SK-N-SH (cell line): ENCODE measurements at regions not wholly inside any gene's neighbourhood (a gene's known extent, or its start where the extent isn't known, plus 50 kb on each side); places are given as distances from the start of the nearest gene placed in this dataset.

Experiments
- CTCF ChIA-PET: fragments of 300-600, 350-600 bp; formaldehyde crosslinking; extraction: SDS; loops from one replicate; lab custom pipeline; 2021; lab: Yijun Ruan, JAX
- POLR2A ChIA-PET: fragments of 350-600 bp; sonication (Branson Sonifier 250); formaldehyde crosslinking; extraction: SDS; loops from one replicate; lab custom pipeline; 2020; ENCODE audit warnings: antibody characterized with exemption, inconsistent platforms; lab: Yijun Ruan, JAX
- DNase-seq: peaks from one replicate; pipeline ENCODE4 v3.0.0; 2012
- H2AFZ ChIP-seq: fragments of 200-600 bp; sonication (generic); 2 replicates; pipeline ENCODE4 v1.8.1; 2016; ENCODE audit warnings: antibody characterized with exemption, mild to moderate bottlenecking, low read depth
- H3F3A ChIP-seq: fragments of 200-600 bp; sonication (generic); replicated peaks from 2 replicates; pipeline ENCODE3; 2016; ENCODE audit warnings: antibody characterized with exemption, mild to moderate bottlenecking; ENCODE audit not compliant: insufficient read depth
- H3K27ac ChIP-seq, 2 experiments: fragments of 200-500 bp in 1 of 2; fragments of 200-600 bp in 1 of 2; sonication (Bioruptor generic) in 1 of 2; sonication (generic), shearing (Covaris generic) in 1 of 2; 2 replicates each; pipeline versions ENCODE4 v1.5.1 to v1.6.1; 2014 to 2016; ENCODE audit warnings: low read depth in 2 of 2, inconsistent platforms in 1 of 2, low read length in 1 of 2, mild to moderate bottlenecking in 1 of 2, mixed read lengths in 1 of 2
- H3K27me3 ChIP-seq: fragments of 200-600 bp; sonication (generic), shearing (Covaris generic); 2 replicates; pipeline ENCODE4 v1.6.1; 2016; ENCODE audit warnings: mixed run types; ENCODE audit not compliant: insufficient read depth
- H3K36me3 ChIP-seq, 2 experiments: fragments of 200-500 bp in 1 of 2; fragments of 200-600 bp in 1 of 2; sonication (Bioruptor generic) in 1 of 2; sonication (generic) in 1 of 2; replicated peaks in 1 of 2; 2 replicates each; pipeline versions ENCODE3 to v1.5.1; 2014 to 2016; ENCODE audit warnings: low read length in 1 of 2, mild to moderate bottlenecking in 1 of 2; ENCODE audit not compliant: insufficient read depth in 2 of 2, control insufficient read depth in 1 of 2
- H3K4me1 ChIP-seq, 2 experiments: fragments of 200-500 bp in 1 of 2; fragments of 200-600 bp in 1 of 2; sonication (Bioruptor generic) in 1 of 2; sonication (generic), shearing (Covaris generic) in 1 of 2; 2 replicates each; pipeline versions ENCODE4 v1.5.1 to v1.6.1; 2014 to 2016; ENCODE audit warnings: low read depth in 1 of 2, low read length in 1 of 2, mixed run types in 1 of 2; ENCODE audit not compliant: insufficient read depth in 2 of 2, control insufficient read depth in 1 of 2
- H3K4me2 ChIP-seq: fragments of 200-600 bp; sonication (generic), shearing (Covaris generic); 2 replicates; pipeline ENCODE4 v1.6.1; 2017; ENCODE audit warnings: mixed run types
- H3K4me3 ChIP-seq, 2 experiments: fragments of 200-500 bp in 1 of 2; fragments of 200-600 bp in 1 of 2; sonication (Bioruptor generic) in 1 of 2; sonication (generic), shearing (Covaris generic) in 1 of 2; 2 replicates each; pipeline versions ENCODE4 v1.5.1 to v1.8.1; 2014 to 2016; ENCODE audit warnings: low read depth in 2 of 2, inconsistent platforms in 1 of 2, low read length in 1 of 2, mild to moderate bottlenecking in 1 of 2, mixed read lengths in 1 of 2, moderate library complexity in 1 of 2
- H3K79me2 ChIP-seq: fragments of 200-600 bp; sonication (generic); 2 replicates; pipeline ENCODE4 v1.8.1; 2017; ENCODE audit warnings: mild to moderate bottlenecking; ENCODE audit not compliant: insufficient read depth
- H3K9ac ChIP-seq: fragments of 200-600 bp; sonication (generic); 2 replicates; pipeline ENCODE4 v1.6.1; 2017; ENCODE audit warnings: mixed run types
- H3K9me2 ChIP-seq: fragments of 200-600 bp; sonication (generic); 2 replicates; pipeline ENCODE4 v1.6.1; 2017; ENCODE audit warnings: mixed run types
- H3K9me3 ChIP-seq: fragments of 200-600 bp; sonication (generic); 2 replicates; pipeline ENCODE4 v1.6.1; 2017; ENCODE audit warnings: mixed run types, mild to moderate bottlenecking, moderate library complexity
- H4K20me1 ChIP-seq: fragments of 200-600 bp; sonication (generic); 2 replicates; pipeline ENCODE4 v1.6.1; 2017; ENCODE audit warnings: mild to moderate bottlenecking, mixed run types; ENCODE audit not compliant: insufficient read depth
- CHD2 ChIP-seq: fragments of 150-350 bp; IDR thresholded peaks from 2 replicates; pipeline ENCODE4 v1.6.1; 2018; ENCODE audit warnings: low read length; ENCODE audit not compliant: partially characterized antibody
- CTCF ChIP-seq: fragments of 200-600 bp; sonication (generic); IDR thresholded peaks from 2 replicates; pipeline ENCODE4 v1.6.1; 2017; ENCODE audit warnings: antibody characterized with exemption, mild to moderate bottlenecking, moderate library complexity
- ELF1 ChIP-seq: IDR thresholded peaks from 2 replicates; pipeline ENCODE4 v1.4.0; 2012
- FOSL2 ChIP-seq: IDR thresholded peaks from 2 replicates; pipeline ENCODE4 v1.4.0; 2012; ENCODE audit warnings: low read depth, mild to moderate bottlenecking, moderate library complexity, borderline replicate concordance
- FOXJ3 ChIP-seq: sonication (generic); formaldehyde crosslinking; IDR thresholded peaks from 2 replicates; pipeline ENCODE4 v1.5.1; 2020; ENCODE audit warnings: mild to moderate bottlenecking, missing genetic modification reagents
- GABPA ChIP-seq: IDR thresholded peaks from 2 replicates; pipeline ENCODE4 v1.4.0; 2012; ENCODE audit warnings: low read depth, mild to moderate bottlenecking
- IRF3 ChIP-seq: fragments of 150-350 bp; IDR thresholded peaks from 2 replicates; pipeline ENCODE4 v1.6.1; 2016; ENCODE audit warnings: mild to moderate bottlenecking, low read depth, low read length
- JUND ChIP-seq: IDR thresholded peaks from 2 replicates; pipeline ENCODE4 v1.4.0; 2012
- MAX ChIP-seq: IDR thresholded peaks from 2 replicates; pipeline ENCODE4 v1.4.0; 2012; ENCODE audit warnings: low read depth
- MXI1 ChIP-seq: IDR thresholded peaks from 2 replicates; pipeline ENCODE4 v1.6.1; 2012; ENCODE audit warnings: mild to moderate bottlenecking, low read depth, low read length, improper control_type of control experiment
- NFIC ChIP-seq: IDR thresholded peaks from 2 replicates; pipeline ENCODE4 v1.4.0; 2012; ENCODE audit warnings: borderline replicate concordance
- NRF1 ChIP-seq: IDR thresholded peaks from 2 replicates; pipeline ENCODE4 v1.6.1; 2012; ENCODE audit warnings: low read depth, mild to moderate bottlenecking, low read length
- PBX3 ChIP-seq: IDR thresholded peaks from 2 replicates; pipeline ENCODE4; 2012
- POLR2AphosphoS5 ChIP-seq: IDR thresholded peaks from 2 replicates; pipeline ENCODE4 v1.6.1; 2012; ENCODE audit warnings: low read depth, low read length
- RFX5 ChIP-seq: IDR thresholded peaks from 2 replicates; pipeline ENCODE4 v1.6.1; 2012; ENCODE audit warnings: mild to moderate bottlenecking, improper control_type of control experiment, low read length
- RXRA ChIP-seq: IDR thresholded peaks from 2 replicates; pipeline ENCODE4 v1.4.0; 2012; ENCODE audit warnings: low read depth, mild to moderate bottlenecking, borderline replicate concordance
- SIN3A ChIP-seq: IDR thresholded peaks from 2 replicates; pipeline ENCODE4 v1.6.1; 2012; ENCODE audit warnings: low read depth, mild to moderate bottlenecking, low read length, moderate library complexity, borderline replicate concordance
- USF2 ChIP-seq: fragments of 150-350 bp; IDR thresholded peaks from 2 replicates; pipeline ENCODE4 v1.6.1; 2017; ENCODE audit warnings: antibody characterized with exemption, low read length, low read depth, borderline replicate concordance
- YY1 ChIP-seq: IDR thresholded peaks from 2 replicates; pipeline ENCODE4 v1.4.0; 2012; ENCODE audit warnings: low read depth, mild to moderate bottlenecking
- WGBS: methylation state at CpG from one replicate; pipeline ENCODE4 v1.1.6; 2017; ENCODE audit warnings: low lambda C conversion rate; 5-methylcytosine and 5-hydroxymethylcytosine counted together

GRCh38 chr9:28747351-28747985 is 1174.2 kb upstream of the C9orf72 start:
- DNase-seq: no peak
- H3K4me2 ChIP-seq: no peak overlapping the region
- H3K9me2 ChIP-seq: no peaks in the 10 kb centered on the region; the same call in 1 of the 2 replicates
- no peaks in the 10 kb centered on the region for H3K27me3 ChIP-seq
- TF ChIP-seq JUND (no peak), YY1 (no peak), NRF1 (no peak), SIN3A (no peak), MXI1 (no peak), ELF1 (no peak)
- WGBS: 68% methylated on average over 7 of the region's 10 CpGs
- POLR2A ChIA-PET: no interaction called here
- no peak overlapping the region for H3K9ac ChIP-seq
- H3K9me3 ChIP-seq: peaks cover 10% of the 10 kb centered on the region; the same call in 1 of the 2 replicates
- no peaks in the 10 kb centered on the region for H4K20me1 ChIP-seq
- H3K36me3 ChIP-seq: peaks cover 0 to 17% of the 10 kb centered on the region in 2 experiments
- H3K4me1 ChIP-seq: peaks cover 0 to 6% of the 10 kb centered on the region in 2 experiments; a peak in 2 of 4 replicates
- no peak overlapping the region for H2AFZ ChIP-seq
- H3K4me3 ChIP-seq: no peak overlapping the region
- CTCF ChIA-PET: no interaction called here
- H3K79me2 ChIP-seq: peaks cover 6% of the 10 kb centered on the region; the same call in 1 of the 2 replicates
- no peaks in the 10 kb centered on the region for H3F3A ChIP-seq
- H3K27ac ChIP-seq: no peak overlapping the region

- DNase-seq: no peak
- Histone ChIP-seq H3K27ac (no peak overlapping the region), H4K20me1 (no peaks in the 10 kb centered on the region), H3K9ac (no peak overlapping the region), H3K4me3 (no peak overlapping the region), H2AFZ (no peak overlapping the region), H3K79me2 (peaks cover 6% of the 10 kb centered on the region; the same call in 1 of the 2 replicates), H3F3A (no peaks in the 10 kb centered on the region), H3K27me3 (no peaks in the 10 kb centered on the region), H3K4me1 (peaks cover 0 to 6% of the 10 kb centered on the region in 2 experiments; a peak in 2 of 4 replicates), H3K4me2 (no peak overlapping the region), H3K9me2 (no peaks in the 10 kb centered on the region; the same call in 1 of the 2 replicates), H3K36me3 (peaks cover 0 to 11% of the 10 kb centered on the region in 2 experiments), H3K9me3 (no peaks in the 10 kb centered on the region)
- POLR2A ChIA-PET: no interaction called here
- WGBS: 91% methylated on average over 2 of the region's 2 CpGs
- CTCF ChIA-PET: interaction anchor here (0.6 kb wide), 1 partner anchor 25 kb away, joined by 3 read pairs; no protein-coding TSS in a partner anchor
- TF ChIP-seq GABPA (no peak), FOXJ3 (CRISPR knock-in tag) (no peak), FOSL2 (no peak), NRF1 (no peak), PBX3 (no peak), IRF3 (no peak), CHD2 (no peak), RFX5 (no peak), SIN3A (no peak), RXRA (no peak), MAX (no peak), CTCF (no peak), USF2 (no peak), POLR2AphosphoS5 (no peak), NFIC (no peak)
Measured at GRCh38 chr9:28750136-28750535, 1176.9 kb upstream of the C9orf72 start.
